Left kidney (tissue), 1 donor: ENCODE measurements at regions not wholly inside any gene's neighbourhood (a gene's known extent, or its start where the extent isn't known, plus 50 kb on each side); places are given as distances from the start of the nearest gene placed in this dataset.
"Not testable (repeated sequence)": the region's sequence is repeated elsewhere in the genome, so short reads cannot be mapped to it uniquely, and the experiment has no call there.

ENCODE experiments used
- DNase-seq: peaks from one replicate; pipeline ENCODE4 v3.0.0-alpha.2; 2013

- no peak for DNase-seq
These were observed 117.1 kb downstream of the KCNJ2 start for GRCh38 chr17:70286391-70286790.

- no peak for DNase-seq
These were observed 119.4 kb downstream of the KCNJ2 start for GRCh38 chr17:70288540-70289290.

- DNase-seq = no peak
These were observed 121.4 kb downstream of the KCNJ2 start for GRCh38 chr17:70290770-70291169.

- DNase-seq = no peak
These were observed 123.0 kb downstream of the KCNJ2 start for GRCh38 chr17:70292366-70292765.

- DNase-seq = not testable (repeated sequence)
These were observed 124.4 kb downstream of the KCNJ2 start for GRCh38 chr17:70293564-70294310.

GRCh38 chr17:70295329-70295728, 126.0 kb downstream of the KCNJ2 start:
- no peak for DNase-seq

GRCh38 chr17:70295731-70296130, 126.4 kb downstream of the KCNJ2 start:
- no peak for DNase-seq

GRCh38 chr17:70296456-70296855, 127.1 kb downstream of the KCNJ2 start:
- no peak for DNase-seq

- no peak for DNase-seq
These were observed 128.1 kb downstream of the KCNJ2 start for GRCh38 chr17:70297397-70297796.

- no peak for DNase-seq
These were observed 129.7 kb downstream of the KCNJ2 start for GRCh38 chr17:70298929-70299531.

GRCh38 chr17:70307430-70308225, 138.3 kb downstream of the KCNJ2 start:
- DNase-seq = no peak

- no peak for DNase-seq
These were observed 139.3 kb downstream of the KCNJ2 start for GRCh38 chr17:70308618-70309017.

- DNase-seq = no peak
These were observed 140.9 kb downstream of the KCNJ2 start for GRCh38 chr17:70310221-70310672.

GRCh38 chr17:70313086-70313852, 143.9 kb downstream of the KCNJ2 start:
- DNase-seq = no peak

- DNase-seq = no peak
These were observed 144.8 kb downstream of the KCNJ2 start for GRCh38 chr17:70314096-70314495.

GRCh38 chr17:70314506-70314905, 145.2 kb downstream of the KCNJ2 start:
- no peak for DNase-seq

- no peak for DNase-seq
These were observed 148.1 kb downstream of the KCNJ2 start for GRCh38 chr17:70317421-70317820.

- DNase-seq = no peak
These were observed 148.7 kb downstream of the KCNJ2 start for GRCh38 chr17:70318051-70318450.

- DNase-seq = no peak
These were observed 150.2 kb downstream of the KCNJ2 start for GRCh38 chr17:70319516-70319915.

- DNase-seq = no peak
These were observed 151.5 kb downstream of the KCNJ2 start for GRCh38 chr17:70320673-70321345.

GRCh38 chr17:70321352-70321751, 152.0 kb downstream of the KCNJ2 start:
- DNase-seq = no peak
